ENCODE measurements at regions not wholly inside any gene's neighbourhood (a gene's known extent, or its start where the extent isn't known, plus 50 kb on each side); places are given as distances from the start of the nearest gene placed in this dataset.

DNA sequence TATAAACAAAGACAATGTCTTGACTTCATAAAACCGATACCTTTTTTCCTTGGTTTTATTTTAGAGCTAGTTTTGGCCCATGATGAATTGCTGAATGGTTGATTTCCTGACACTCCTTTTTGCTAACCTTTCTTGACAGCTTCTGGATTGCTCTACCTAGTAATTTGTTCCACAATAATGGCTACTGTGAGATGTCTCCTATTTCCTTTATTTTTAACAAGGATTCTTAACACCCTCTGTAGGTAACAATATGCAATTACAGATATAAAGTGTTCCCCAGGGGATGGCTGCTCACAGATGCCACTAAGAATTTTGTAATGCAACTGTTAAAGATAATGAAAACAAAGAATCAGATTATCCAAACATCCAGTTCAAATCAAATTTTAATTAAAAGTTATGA lies 100.8 kb upstream of the ATP5MC3 start:
- Mint-ChIP-seq H3K27ac (no peak overlapping the region), H3K4me1 (peaks cover 18% of the 10 kb centered on the region), H3K4me3 (no peak overlapping the region), H3K36me3 (ENCODE audit: low read depth) (no peaks in the 10 kb centered on the region), H3K9me3 (no peaks in the 10 kb centered on the region), H3K27me3 (ENCODE audit: insufficient read depth) (peaks cover 1% of the 10 kb centered on the region)
- 92 to 100% methylated on average over 1 of the region's 1 CpG for WGBS, 2 experiments (ENCODE audit: insufficient coverage in 1 of 2, insufficient read length in 1 of 2)
- peaks cover 14% of the 10 kb centered on the region for H3K9me3 ChIP-seq (ENCODE audit: control insufficient read depth, low read length)
- H3K27ac ChIP-seq (ENCODE audit: low read depth, low read length), result no peak overlapping the region
- no peaks in the 10 kb centered on the region for H3K27me3 ChIP-seq (ENCODE audit: control insufficient read depth, insufficient read depth, low read length, poor library complexity, severe bottlenecking)
- H3K9ac ChIP-seq (ENCODE audit: extremely low read depth, low read length, poor library complexity, severe bottlenecking), result no peak overlapping the region
- H3K4me1 ChIP-seq (ENCODE audit: control insufficient read depth, insufficient read depth, low read length), result peaks cover 6% of the 10 kb centered on the region
- no peak overlapping the region for H3K4me3 ChIP-seq (ENCODE audit: low read length)
- TF ChIP-seq, protein P1, sequence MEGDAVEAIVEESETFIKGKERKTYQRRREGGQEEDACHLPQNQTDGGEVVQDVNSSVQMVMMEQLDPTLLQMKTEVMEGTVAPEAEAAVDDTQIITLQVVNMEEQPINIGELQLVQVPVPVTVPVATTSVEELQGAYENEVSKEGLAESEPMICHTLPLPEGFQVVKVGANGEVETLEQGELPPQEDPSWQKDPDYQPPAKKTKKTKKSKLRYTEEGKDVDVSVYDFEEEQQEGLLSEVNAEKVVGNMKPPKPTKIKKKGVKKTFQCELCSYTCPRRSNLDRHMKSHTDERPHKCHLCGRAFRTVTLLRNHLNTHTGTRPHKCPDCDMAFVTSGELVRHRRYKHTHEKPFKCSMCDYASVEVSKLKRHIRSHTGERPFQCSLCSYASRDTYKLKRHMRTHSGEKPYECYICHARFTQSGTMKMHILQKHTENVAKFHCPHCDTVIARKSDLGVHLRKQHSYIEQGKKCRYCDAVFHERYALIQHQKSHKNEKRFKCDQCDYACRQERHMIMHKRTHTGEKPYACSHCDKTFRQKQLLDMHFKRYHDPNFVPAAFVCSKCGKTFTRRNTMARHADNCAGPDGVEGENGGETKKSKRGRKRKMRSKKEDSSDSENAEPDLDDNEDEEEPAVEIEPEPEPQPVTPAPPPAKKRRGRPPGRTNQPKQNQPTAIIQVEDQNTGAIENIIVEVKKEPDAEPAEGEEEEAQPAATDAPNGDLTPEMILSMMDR (conservative IDR thresholded peaks at IDR 0.05), result peak; percentile 74
- DNase-seq, result no peak
- no peaks in the 10 kb centered on the region for H3K36me3 ChIP-seq (ENCODE audit: control insufficient read depth, insufficient read depth, low read length)

DNA sequence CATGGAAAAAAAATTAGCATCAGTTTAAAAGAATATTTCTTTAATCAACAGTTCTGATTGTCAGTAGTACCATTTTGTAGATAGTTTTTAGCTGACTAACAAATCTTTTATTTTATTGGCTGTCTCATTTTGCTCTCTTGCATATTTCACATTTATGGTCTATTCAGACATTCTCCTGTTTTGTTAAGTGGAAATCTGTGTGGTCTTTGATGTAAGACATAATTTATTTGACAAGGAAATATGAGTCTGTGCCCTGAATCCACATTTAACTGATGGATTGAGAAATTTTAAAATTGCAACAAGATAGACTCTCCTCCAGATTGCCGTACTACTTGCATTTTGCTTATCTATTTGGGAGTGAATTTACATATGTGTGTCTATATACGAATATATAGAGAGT lies 96.3 kb upstream of the ATP5MC3 start:
- Histone ChIP-seq H3K36me3 (ENCODE audit: control insufficient read depth, insufficient read depth, low read length) (no peaks in the 10 kb centered on the region), H3K27ac (ENCODE audit: low read depth, low read length) (no peak overlapping the region), H3K4me3 (ENCODE audit: low read length) (no peak overlapping the region), H3K4me1 (ENCODE audit: control insufficient read depth, insufficient read depth, low read length) (peaks cover 19% of the 10 kb centered on the region), H3K9me3 (ENCODE audit: control insufficient read depth, low read length) (peaks cover 14% of the 10 kb centered on the region), H3K9ac (ENCODE audit: extremely low read depth, low read length, poor library complexity, severe bottlenecking) (no peak overlapping the region), H3K27me3 (ENCODE audit: control insufficient read depth, insufficient read depth, low read length, poor library complexity, severe bottlenecking) (no peaks in the 10 kb centered on the region)
- no peak overlapping the region for H3K4me3 Mint-ChIP-seq
- no peaks in the 10 kb centered on the region for H3K9me3 Mint-ChIP-seq
- H3K36me3 Mint-ChIP-seq (ENCODE audit: low read depth), result no peaks in the 10 kb centered on the region
- DNase-seq, result no peak
- 96% methylated on average over 2 of the region's 2 CpGs; no CpG with 5 or more reads in 1 of the 2 experiments for WGBS, 2 experiments (ENCODE audit: insufficient coverage in 1 of 2, insufficient read length in 1 of 2)
- peaks cover 1% of the 10 kb centered on the region for H3K27me3 Mint-ChIP-seq (ENCODE audit: insufficient read depth)
- H3K27ac Mint-ChIP-seq, result no peak overlapping the region
- peaks cover 25% of the 10 kb centered on the region for H3K4me1 Mint-ChIP-seq
- TF ChIP-seq, protein P1 (conservative IDR thresholded peaks at IDR 0.05), result no peak

DNA sequence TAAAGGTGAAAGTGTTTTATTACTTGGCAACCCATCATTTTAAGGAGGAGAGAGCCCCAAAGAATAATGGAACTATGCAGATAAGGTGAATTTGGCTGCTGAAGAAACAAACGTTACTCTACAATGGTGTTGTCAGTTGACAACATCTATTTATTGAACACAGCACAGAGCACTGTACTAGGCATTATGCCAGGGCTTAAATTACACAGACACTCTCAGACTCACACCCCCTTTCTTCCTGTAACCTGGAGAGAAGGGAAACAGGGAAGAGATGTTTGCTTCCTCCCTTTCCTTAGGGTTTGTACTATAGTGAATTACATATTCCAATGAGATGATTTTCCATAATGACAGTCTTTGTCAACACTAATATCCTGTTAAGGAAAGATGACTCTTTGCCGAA lies 94.0 kb upstream of the ATP5MC3 start:
- no peak overlapping the region for H3K4me3 ChIP-seq (ENCODE audit: low read length)
- no peak overlapping the region for H3K27ac ChIP-seq (ENCODE audit: low read depth, low read length)
- 82% methylated on average over 2 of the region's 2 CpGs; no CpG with 5 or more reads in 1 of the 2 experiments for WGBS, 2 experiments (ENCODE audit: insufficient coverage in 1 of 2, insufficient read length in 1 of 2)
- no peaks in the 10 kb centered on the region for H3K27me3 ChIP-seq (ENCODE audit: control insufficient read depth, insufficient read depth, low read length, poor library complexity, severe bottlenecking)
- no peak overlapping the region for H3K9ac ChIP-seq (ENCODE audit: extremely low read depth, low read length, poor library complexity, severe bottlenecking)
- TF ChIP-seq, protein P1 (conservative IDR thresholded peaks at IDR 0.05), result no peak
- Mint-ChIP-seq H3K9me3 (no peaks in the 10 kb centered on the region), H3K4me3 (no peak overlapping the region), H3K4me1 (peaks cover 24% of the 10 kb centered on the region), H3K27me3 (ENCODE audit: insufficient read depth) (peaks cover 1% of the 10 kb centered on the region), H3K27ac (no peak overlapping the region), H3K36me3 (ENCODE audit: low read depth) (no peaks in the 10 kb centered on the region)
- H3K9me3 ChIP-seq (ENCODE audit: control insufficient read depth, low read length), result peaks cover 14% of the 10 kb centered on the region
- H3K4me1 ChIP-seq (ENCODE audit: control insufficient read depth, insufficient read depth, low read length), result peaks cover 21% of the 10 kb centered on the region
- H3K36me3 ChIP-seq (ENCODE audit: control insufficient read depth, insufficient read depth, low read length), result no peaks in the 10 kb centered on the region
- no peak for DNase-seq

Data from endodermal cell (in vitro differentiated cells).